ENCODE measurements at regions not wholly inside any gene's neighbourhood (a gene's known extent, or its start where the extent isn't known, plus 50 kb on each side); places are given as distances from the start of the nearest gene placed in this dataset.

DNA sequence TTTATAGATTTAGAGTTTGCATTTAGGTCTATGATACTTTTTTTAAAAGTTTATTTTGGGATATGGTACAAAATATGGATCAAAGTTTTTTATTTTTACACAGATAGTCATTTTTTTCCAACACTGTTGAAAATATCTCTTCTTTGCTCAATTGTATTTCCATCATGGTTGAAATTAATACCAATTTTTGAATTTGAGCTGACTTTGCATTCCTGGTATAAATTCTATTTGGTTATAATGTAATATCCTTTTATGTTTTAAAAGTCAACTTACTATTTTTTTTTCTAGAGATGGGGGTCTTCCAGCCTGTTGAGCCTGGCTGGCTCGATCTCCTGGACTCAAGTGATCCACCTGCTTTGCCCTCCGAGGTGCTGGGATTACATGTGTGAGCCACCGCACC, 620.1 kb downstream of the OLFM4 start:
- no peaks in the 10 kb centered on the region for H3K4me1 ChIP-seq
- no peak overlapping the region for H3K4me3 ChIP-seq
- 73 to 84% (median 83%) methylated on average over 3 of the region's 3 CpGs for WGBS, 4 donors
- no peaks in the 10 kb centered on the region for H3K27me3 ChIP-seq
- no peaks in the 10 kb centered on the region for H3K36me3 ChIP-seq
- intact Hi-C loops (cut with DNase I) = no loop called here
- TF ChIP-seq, protein P1, sequence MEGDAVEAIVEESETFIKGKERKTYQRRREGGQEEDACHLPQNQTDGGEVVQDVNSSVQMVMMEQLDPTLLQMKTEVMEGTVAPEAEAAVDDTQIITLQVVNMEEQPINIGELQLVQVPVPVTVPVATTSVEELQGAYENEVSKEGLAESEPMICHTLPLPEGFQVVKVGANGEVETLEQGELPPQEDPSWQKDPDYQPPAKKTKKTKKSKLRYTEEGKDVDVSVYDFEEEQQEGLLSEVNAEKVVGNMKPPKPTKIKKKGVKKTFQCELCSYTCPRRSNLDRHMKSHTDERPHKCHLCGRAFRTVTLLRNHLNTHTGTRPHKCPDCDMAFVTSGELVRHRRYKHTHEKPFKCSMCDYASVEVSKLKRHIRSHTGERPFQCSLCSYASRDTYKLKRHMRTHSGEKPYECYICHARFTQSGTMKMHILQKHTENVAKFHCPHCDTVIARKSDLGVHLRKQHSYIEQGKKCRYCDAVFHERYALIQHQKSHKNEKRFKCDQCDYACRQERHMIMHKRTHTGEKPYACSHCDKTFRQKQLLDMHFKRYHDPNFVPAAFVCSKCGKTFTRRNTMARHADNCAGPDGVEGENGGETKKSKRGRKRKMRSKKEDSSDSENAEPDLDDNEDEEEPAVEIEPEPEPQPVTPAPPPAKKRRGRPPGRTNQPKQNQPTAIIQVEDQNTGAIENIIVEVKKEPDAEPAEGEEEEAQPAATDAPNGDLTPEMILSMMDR (IDR thresholded peaks at IDR 0.05) = no peak
- no peak for TF ChIP-seq POLR2A (IDR thresholded peaks at IDR 0.05)
- ATAC-seq (no peak), DNase-seq (no peak)
- H3K9me3 ChIP-seq = no peaks in the 10 kb centered on the region
- no peak overlapping the region for H3K27ac ChIP-seq

DNA sequence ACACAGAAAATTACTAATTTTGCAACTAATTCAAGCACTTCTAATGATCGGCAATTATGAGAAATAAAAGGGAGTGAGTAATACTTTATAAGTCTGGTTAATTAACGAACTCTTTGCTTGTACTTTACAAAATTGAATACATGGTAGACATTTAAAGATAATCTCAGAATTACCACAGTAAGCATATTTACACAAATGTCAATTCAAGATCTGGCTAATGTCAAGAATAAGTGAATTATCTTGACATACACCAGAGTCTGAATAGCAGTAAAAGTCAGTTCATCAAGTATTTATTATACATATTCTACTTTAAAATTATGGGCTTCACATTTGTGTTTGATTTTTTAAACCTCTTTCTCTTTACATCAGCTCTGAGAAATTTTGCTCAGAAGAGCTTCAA, 643.4 kb downstream of the OLFM4 start:
- Histone ChIP-seq H3K27me3 (no peaks in the 10 kb centered on the region), H3K9me3 (peaks cover 0 to 11% (median 0%) of the 10 kb centered on the region in 12 donors), H3K27ac (no peak overlapping the region), H3K36me3 (no peaks in the 10 kb centered on the region), H3K4me3 (no peak overlapping the region), H3K4me1 (no peaks in the 10 kb centered on the region)
- no peak for DNase-seq
- no peak for ATAC-seq
- no peak for TF ChIP-seq POLR2A (IDR thresholded peaks at IDR 0.05)
- TF ChIP-seq, protein P1 (IDR thresholded peaks at IDR 0.05) = no peak
- intact Hi-C loops (cut with DNase I) = no loop called here
- WGBS, 4 donors = 69 to 70% (median 69%) methylated on average over 2 of the region's 2 CpGs

DNA sequence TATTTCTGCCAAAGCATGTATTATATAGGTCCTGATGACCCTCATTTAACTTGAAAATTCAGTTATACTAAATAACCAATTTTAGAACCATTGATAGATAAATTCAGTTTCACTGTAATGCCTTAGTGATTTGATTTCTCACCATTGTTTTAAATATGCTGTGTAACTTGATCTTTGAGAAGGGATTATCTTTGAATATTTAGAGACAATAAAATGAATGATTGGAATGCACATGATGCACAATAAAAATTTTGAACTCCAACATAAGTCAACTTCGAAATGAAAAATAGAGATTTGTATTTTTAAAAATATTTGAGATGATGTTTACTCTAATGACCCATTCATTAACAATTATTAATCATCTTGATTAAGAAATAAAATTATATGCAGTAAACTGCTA, 654.5 kb downstream of the OLFM4 start:
- Histone ChIP-seq H3K4me1 (no peaks in the 10 kb centered on the region), H3K4me3 (no peak overlapping the region), H3K9me3 (peaks cover 0 to 17% (median 0%) of the 10 kb centered on the region in 12 donors), H3K27ac (no peak overlapping the region), H3K27me3 (no peaks in the 10 kb centered on the region), H3K36me3 (no peaks in the 10 kb centered on the region)
- ATAC-seq (no peak), DNase-seq (no peak)
- WGBS, 4 donors = 52 to 72% (median 57%) methylated on average over 1 of the region's 1 CpG
- TF ChIP-seq, protein P1 (IDR thresholded peaks at IDR 0.05) = no peak
- no peak for TF ChIP-seq POLR2A (IDR thresholded peaks at IDR 0.05)
- intact Hi-C loops (cut with DNase I) = no loop called here

DNA sequence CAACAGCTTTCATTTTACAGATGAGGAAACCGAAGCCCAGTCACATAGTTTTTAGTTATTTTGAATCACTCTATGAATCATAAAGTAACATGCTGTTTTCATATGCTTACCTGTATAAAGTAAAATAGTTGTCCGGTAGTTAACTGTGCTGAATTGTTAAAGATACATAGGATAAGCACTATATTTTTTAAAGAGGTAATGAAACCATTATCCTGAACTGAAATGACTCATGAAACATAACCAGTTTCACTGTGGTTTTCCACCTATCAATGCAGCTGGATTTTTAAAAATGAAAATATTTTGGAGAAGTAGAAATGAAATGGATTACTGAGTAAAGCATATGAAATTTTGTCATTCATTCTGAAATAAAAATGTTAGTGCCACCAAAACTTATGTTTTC, 655.0 kb downstream of the OLFM4 start:
- 83 to 90% (median 88%) methylated on average over 2 of the region's 2 CpGs for WGBS, 4 donors
- Histone ChIP-seq H3K27ac (no peak overlapping the region), H3K4me3 (no peak overlapping the region), H3K4me1 (no peaks in the 10 kb centered on the region), H3K9me3 (peaks cover 0 to 12% (median 0%) of the 10 kb centered on the region in 12 donors), H3K36me3 (no peaks in the 10 kb centered on the region), H3K27me3 (no peaks in the 10 kb centered on the region)
- intact Hi-C loops (cut with DNase I) = no loop called here
- no peak for DNase-seq
- TF ChIP-seq POLR2A (IDR thresholded peaks at IDR 0.05) = no peak
- TF ChIP-seq, protein P1 (IDR thresholded peaks at IDR 0.05) = no peak
- ATAC-seq = no peak
